ENCODE measurements at regions not wholly inside any gene's neighbourhood (a gene's known extent, or its start where the extent isn't known, plus 50 kb on each side); places are given as distances from the start of the nearest gene placed in this dataset.

DNA sequence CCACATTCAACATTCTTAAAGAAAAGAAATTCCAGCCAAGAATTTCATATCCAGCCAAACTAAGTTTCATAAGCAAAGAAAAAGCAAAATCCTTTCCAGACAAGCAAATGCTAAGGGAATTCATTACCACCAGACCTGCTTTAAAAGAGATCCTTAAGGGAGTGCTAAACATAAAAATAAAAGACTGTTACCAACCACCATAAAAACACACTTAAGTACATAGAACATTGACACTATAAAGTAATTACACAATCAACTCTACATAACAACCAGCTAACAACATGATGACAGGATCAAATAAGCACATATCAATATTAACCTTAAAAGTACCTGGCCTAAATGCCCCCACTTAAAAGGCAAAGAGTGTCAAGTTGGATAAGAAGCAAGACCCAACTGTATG is 153.5 kb downstream of the FTCDNL1 start:
- no peak overlapping the region for H3K4me3 ChIP-seq
- DNase-seq: no peak
- H3K27ac ChIP-seq: no peak overlapping the region
- TF ChIP-seq CTCF (IDR thresholded peaks at IDR 0.05): no peak
- H3K27me3 ChIP-seq (ENCODE audit: insufficient read depth in 3 of 3, low read length in 2 of 3): no peaks in the 10 kb centered on the region
- no peak for ATAC-seq
- intact Hi-C loops (cut with DNase I): no loop called here
- H3K36me3 ChIP-seq (ENCODE audit: insufficient read depth in 1 of 2, low read depth in 1 of 2): no peaks in the 10 kb centered on the region
- no peaks in the 10 kb centered on the region for H3K4me1 ChIP-seq
- no peaks in the 10 kb centered on the region for H3K9me3 ChIP-seq

DNA sequence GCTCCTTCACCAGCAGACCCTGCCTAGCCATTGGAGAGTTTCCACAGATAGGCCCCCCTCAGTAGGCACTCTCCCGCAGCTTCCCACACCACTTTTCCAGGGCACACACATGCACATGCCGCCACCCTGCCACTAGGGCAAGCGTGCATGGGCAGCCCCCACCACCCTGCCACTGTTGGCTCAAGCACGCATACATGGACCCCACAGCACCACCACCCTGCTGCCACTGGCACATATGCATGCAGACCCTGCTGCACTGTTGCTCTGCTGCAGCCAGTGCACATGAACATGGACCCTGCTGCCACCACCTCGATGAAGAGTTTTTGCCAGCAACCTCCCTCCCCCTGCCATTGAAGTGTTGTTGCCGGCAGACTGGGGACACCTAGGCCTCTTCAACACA is 154.9 kb downstream of the FTCDNL1 start:
- WGBS, 3 donors: 85 to 96% (median 91%) methylated on average over 6 of the region's 6 CpGs
- no peaks in the 10 kb centered on the region for H3K4me1 ChIP-seq
- DNase-seq: no peak
- no peak overlapping the region for H3K4me3 ChIP-seq
- no peaks in the 10 kb centered on the region for H3K27me3 ChIP-seq (ENCODE audit: insufficient read depth in 3 of 3, low read length in 2 of 3)
- H3K9me3 ChIP-seq: no peaks in the 10 kb centered on the region
- no peak for TF ChIP-seq CTCF (IDR thresholded peaks at IDR 0.05)
- intact Hi-C loops (cut with DNase I): no loop called here
- ATAC-seq: no peak
- H3K36me3 ChIP-seq (ENCODE audit: insufficient read depth in 1 of 2, low read depth in 1 of 2): no peaks in the 10 kb centered on the region
- no peak overlapping the region for H3K27ac ChIP-seq

DNA sequence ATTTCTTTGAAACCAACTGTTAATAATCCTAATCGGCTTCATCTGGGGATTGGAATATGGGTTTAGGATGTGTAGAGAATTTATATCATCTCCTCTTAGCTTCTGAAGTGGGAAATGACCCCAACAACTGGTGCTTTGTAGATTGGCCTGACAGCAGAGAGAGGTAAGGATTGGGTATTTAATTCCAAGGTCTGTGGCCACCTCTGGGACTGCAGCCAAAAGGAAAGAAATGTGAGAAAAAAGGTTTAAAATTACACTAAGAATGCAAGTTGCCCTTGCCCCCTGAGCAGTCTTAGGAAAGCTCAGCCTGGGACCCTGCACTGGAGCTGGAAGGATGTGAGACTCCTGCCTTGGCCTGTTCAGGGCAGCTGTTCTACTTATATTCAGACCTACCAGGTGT is 157.1 kb downstream of the FTCDNL1 start:
- Histone ChIP-seq H3K27me3 (ENCODE audit: insufficient read depth in 3 of 3, low read length in 2 of 3) (no peaks in the 10 kb centered on the region), H3K27ac (no peak overlapping the region), H3K4me1 (no peaks in the 10 kb centered on the region), H3K9me3 (no peaks in the 10 kb centered on the region), H3K4me3 (no peak overlapping the region), H3K36me3 (ENCODE audit: insufficient read depth in 1 of 2, low read depth in 1 of 2) (no peaks in the 10 kb centered on the region)
- 27 to 35% (median 28%) methylated on average over 1 of the region's 1 CpG for WGBS, 3 donors
- no peak for DNase-seq
- ATAC-seq: no peak
- intact Hi-C loops (cut with DNase I): no loop called here
- no peak for TF ChIP-seq CTCF (IDR thresholded peaks at IDR 0.05)

DNA sequence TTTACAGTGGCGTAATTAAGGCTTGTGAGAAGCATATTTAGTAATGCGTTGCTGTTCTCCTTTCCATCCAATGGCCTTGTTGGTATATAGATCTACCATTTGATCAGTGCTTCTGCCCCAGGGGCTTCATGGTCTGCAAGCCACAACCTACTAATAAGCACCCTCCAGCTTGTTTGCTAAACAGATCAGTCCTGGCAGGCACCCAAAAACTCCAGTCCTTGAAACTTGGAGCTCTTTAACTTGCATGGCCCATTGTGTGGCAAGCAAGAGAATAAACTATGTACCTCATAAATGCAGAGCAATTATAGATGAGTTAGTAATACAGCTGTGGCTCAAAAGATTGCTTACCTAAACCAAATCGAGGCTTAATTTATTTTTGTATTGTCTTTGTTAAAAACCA is 158.5 kb downstream of the FTCDNL1 start:
- ATAC-seq (no peak), DNase-seq (no peak)

More for the DNA sequence above, 158.5 kb downstream of the FTCDNL1 start:
- no peaks in the 10 kb centered on the region for H3K27me3 ChIP-seq (ENCODE audit: insufficient read depth in 3 of 3, low read length in 2 of 3)
- intact Hi-C loops (cut with DNase I): no loop called here
- no peaks in the 10 kb centered on the region for H3K4me1 ChIP-seq
- 85 to 88% (median 87%) methylated on average over 3 of the region's 3 CpGs for WGBS, 3 donors
- H3K36me3 ChIP-seq (ENCODE audit: insufficient read depth in 1 of 2, low read depth in 1 of 2): no peaks in the 10 kb centered on the region
- H3K4me3 ChIP-seq: no peak overlapping the region
- H3K9me3 ChIP-seq: no peaks in the 10 kb centered on the region
- no peak overlapping the region for H3K27ac ChIP-seq
- TF ChIP-seq CTCF (IDR thresholded peaks at IDR 0.05): no peak

Measured in psoas muscle (tissue), 7 donors.